Lung (tissue), 11 donors: ENCODE measurements at regions not wholly inside any gene's neighbourhood (a gene's known extent, or its start where the extent isn't known, plus 50 kb on each side); places are given as distances from the start of the nearest gene placed in this dataset.
A peak's percentile ranks its signal among the peaks of the same experiment; 100 is the strongest.

ENCODE experiments used
- ATAC-seq: fragments of 200-7000 bp; cut with Tn5 transposase; one replicate; pipeline ENCODE4 v1.9.1; 2020; ENCODE audit warnings: moderate number of reproducible peaks; ENCODE audit not compliant: insufficient read depth, low FRiP score
- DNase-seq, 3 donors: peaks; one replicate each; pipeline ENCODE4 v3.0.0-alpha.2; 2013 to 2017
- H3K27ac ChIP-seq, 2 donors: one replicate each; pipeline ENCODE4 v1.5.1; 2013; ENCODE audit warnings: mild to moderate bottlenecking in 2 of 2, moderate library complexity in 2 of 2, control low read depth in 1 of 2, inconsistent platforms in 1 of 2, low read depth in 1 of 2, low read length in 1 of 2
- H3K27me3 ChIP-seq, 3 donors: one replicate each; pipeline ENCODE4 v1.5.1; 2013; ENCODE audit warnings: low read length in 2 of 3; ENCODE audit not compliant: control insufficient read depth in 3 of 3, insufficient read depth in 3 of 3
- H3K36me3 ChIP-seq, 4 donors: one replicate each; pipeline ENCODE4 v1.5.1; 2013; ENCODE audit warnings: low read length in 4 of 4, mild to moderate bottlenecking in 1 of 4, moderate library complexity in 1 of 4; ENCODE audit not compliant: control insufficient read depth in 4 of 4, insufficient read depth in 4 of 4
- H3K4me1 ChIP-seq, 5 donors: one replicate each; pipeline ENCODE4 v1.5.1; 2013; ENCODE audit warnings: low read length in 5 of 5, mild to moderate bottlenecking in 2 of 5, moderate library complexity in 1 of 5; ENCODE audit not compliant: control insufficient read depth in 5 of 5, insufficient read depth in 5 of 5
- H3K4me3 ChIP-seq: one replicate; pipeline ENCODE4 v1.5.1; 2013; ENCODE audit warnings: mild to moderate bottlenecking, control low read depth, moderate library complexity
- H3K9ac ChIP-seq, 2 donors: one replicate each; pipeline ENCODE4 v1.5.1; 2013; ENCODE audit warnings: low read length in 2 of 2, control low read depth in 1 of 2; ENCODE audit not compliant: insufficient read depth in 1 of 2
- H3K9me3 ChIP-seq, 4 donors: one replicate each; pipeline ENCODE4 v1.5.1; 2013; ENCODE audit warnings: low read length in 3 of 4, mild to moderate bottlenecking in 1 of 4, moderate library complexity in 1 of 4; ENCODE audit not compliant: control insufficient read depth in 4 of 4, insufficient read depth in 3 of 4
- CTCF ChIP-seq: IDR thresholded peaks from 2 replicates; pipeline ENCODE4 v1.5.1; 2012; ENCODE audit warnings: mild to moderate bottlenecking; ENCODE audit errors: control extremely low read depth, extremely low read depth
- WGBS, 2 donors: extraction: QIAGEN DNeasy Blood & Tissue Kit; methylation state at CpG; one replicate each; pipeline ENCODE4 v1.1.7; 2013; 5-methylcytosine and 5-hydroxymethylcytosine counted together
- donor health status: control.
- donor health status: control.
- donor health status: Bipolar disorder and iron deficiency.
- donor health status: healthy.
- donor health status: DM: yes; HTN: yes; CAD: no.

- TF ChIP-seq CTCF: no peak
- no peak for ATAC-seq
Measured at GRCh38 chr7:23963461-23964165, 253.6 kb downstream of the STK31 start.

GRCh38 chr7:23964715-23965114, 254.7 kb downstream of the STK31 start:
- no peaks in the 10 kb centered on the region for H3K27me3 ChIP-seq
- H3K27ac ChIP-seq: no peak overlapping the region
- peaks cover 0 to 22% (median 0%) of the 10 kb centered on the region in 5 donors for H3K4me1 ChIP-seq
- ATAC-seq (no peak), DNase-seq (no peak)
- no peak overlapping the region for H3K4me3 ChIP-seq
- no peaks in the 10 kb centered on the region for H3K36me3 ChIP-seq
- 84 to 90% methylated on average over 7 of the region's 7 CpGs for WGBS, 2 donors
- TF ChIP-seq CTCF: no peak
- H3K9me3 ChIP-seq: no peaks in the 10 kb centered on the region
- H3K9ac ChIP-seq: no peak overlapping the region

More at GRCh38 chr7:23963461-23964165, 253.6 kb downstream of the STK31 start:
- no peak overlapping the region for H3K4me3 ChIP-seq
- no peaks in the 10 kb centered on the region for H3K27me3 ChIP-seq
- 67 to 82% methylated on average over 8 of the region's 8 CpGs for WGBS, 2 donors
- H3K9ac ChIP-seq: no peak overlapping the region
- H3K9me3 ChIP-seq: no peaks in the 10 kb centered on the region
- DNase-seq: peak; percentile 49 to 75 (median 67)
- H3K27ac ChIP-seq: no peak overlapping the region
- no peaks in the 10 kb centered on the region for H3K36me3 ChIP-seq
- peaks cover 0 to 11% (median 0%) of the 10 kb centered on the region in 5 donors for H3K4me1 ChIP-seq

- 94% methylated on average over 5 of the region's 5 CpGs for WGBS, 2 donors
- Histone ChIP-seq H3K9ac (no peak overlapping the region), H3K4me1 (peaks cover 0 to 28% (median 0%) of the 10 kb centered on the region in 5 donors), H3K36me3 (no peaks in the 10 kb centered on the region), H3K27me3 (no peaks in the 10 kb centered on the region), H3K4me3 (no peak overlapping the region), H3K9me3 (no peaks in the 10 kb centered on the region), H3K27ac (no peak overlapping the region)
- no peak for DNase-seq
- TF ChIP-seq CTCF: no peak
- ATAC-seq: no peak
Measured at GRCh38 chr7:23965296-23965695, 255.3 kb downstream of the STK31 start.

- H3K27ac ChIP-seq: no peak overlapping the region
- H3K36me3 ChIP-seq: no peaks in the 10 kb centered on the region
- TF ChIP-seq CTCF: no peak
- no peak for DNase-seq
- H3K27me3 ChIP-seq: no peaks in the 10 kb centered on the region
- H3K4me1 ChIP-seq: peaks cover 0 to 28% (median 0%) of the 10 kb centered on the region in 5 donors
- ATAC-seq: no peak
- no peak overlapping the region for H3K9ac ChIP-seq
- no peaks in the 10 kb centered on the region for H3K9me3 ChIP-seq
- no peak overlapping the region for H3K4me3 ChIP-seq
Measured at GRCh38 chr7:23966941-23967340, 256.9 kb downstream of the STK31 start.
